ENCODE measurements at regions not wholly inside any gene's neighbourhood (a gene's known extent, or its start where the extent isn't known, plus 50 kb on each side); places are given as distances from the start of the nearest gene placed in this dataset.
"Not testable (repeated sequence)": the region's sequence is repeated elsewhere in the genome, so short reads cannot be mapped to it uniquely, and the experiment has no call there.

DNA sequence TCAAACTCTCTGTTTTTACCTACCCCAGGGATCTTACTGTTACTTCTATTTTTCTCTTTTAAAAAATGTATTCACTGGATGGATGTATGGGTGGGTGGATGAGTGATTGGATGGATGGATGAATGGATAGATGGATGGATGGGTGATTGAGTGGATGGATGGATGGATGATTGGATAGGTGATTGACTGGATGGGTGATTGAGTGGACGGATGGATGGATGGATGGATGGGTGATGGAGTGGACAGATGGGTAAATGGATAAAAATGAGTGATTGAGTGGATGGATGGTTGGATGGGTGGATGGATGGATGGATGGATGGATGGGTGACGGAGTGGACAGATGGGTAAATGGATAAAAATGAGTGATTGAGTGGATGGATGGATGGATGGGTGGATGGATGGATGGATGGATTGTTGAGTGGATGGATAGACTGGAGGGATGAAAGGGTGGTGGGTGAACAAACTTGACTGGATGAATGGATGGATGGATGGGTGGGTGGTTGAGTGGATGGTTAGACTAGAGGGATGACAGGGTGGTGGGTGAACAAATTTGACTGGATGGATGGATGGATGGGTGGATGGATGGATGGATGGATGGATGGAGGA lies 118.0 kb upstream of the ZBTB40 start:
- no peak overlapping the region for H3K4me3 ChIP-seq
- DNase-seq (ENCODE audit: low spot score in 2 of 2): no peak
- no peaks in the 10 kb centered on the region for H3K9me3 ChIP-seq
- H3K27me3 ChIP-seq: no peaks in the 10 kb centered on the region
- no peak overlapping the region for H3K27ac ChIP-seq
- H3K4me1 ChIP-seq: no peaks in the 10 kb centered on the region
- intact Hi-C loops (cut with DNase I; ENCODE audit: low total_unique reads): no loop called here
- no peaks in the 10 kb centered on the region for H3K36me3 ChIP-seq
- TF ChIP-seq CTCF (IDR thresholded peaks at IDR 0.05): no peak
- TF ChIP-seq POLR2A (IDR thresholded peaks at IDR 0.05): no peak
- no peak for TF ChIP-seq POLR2AphosphoS5 (IDR thresholded peaks at IDR 0.05)

DNA sequence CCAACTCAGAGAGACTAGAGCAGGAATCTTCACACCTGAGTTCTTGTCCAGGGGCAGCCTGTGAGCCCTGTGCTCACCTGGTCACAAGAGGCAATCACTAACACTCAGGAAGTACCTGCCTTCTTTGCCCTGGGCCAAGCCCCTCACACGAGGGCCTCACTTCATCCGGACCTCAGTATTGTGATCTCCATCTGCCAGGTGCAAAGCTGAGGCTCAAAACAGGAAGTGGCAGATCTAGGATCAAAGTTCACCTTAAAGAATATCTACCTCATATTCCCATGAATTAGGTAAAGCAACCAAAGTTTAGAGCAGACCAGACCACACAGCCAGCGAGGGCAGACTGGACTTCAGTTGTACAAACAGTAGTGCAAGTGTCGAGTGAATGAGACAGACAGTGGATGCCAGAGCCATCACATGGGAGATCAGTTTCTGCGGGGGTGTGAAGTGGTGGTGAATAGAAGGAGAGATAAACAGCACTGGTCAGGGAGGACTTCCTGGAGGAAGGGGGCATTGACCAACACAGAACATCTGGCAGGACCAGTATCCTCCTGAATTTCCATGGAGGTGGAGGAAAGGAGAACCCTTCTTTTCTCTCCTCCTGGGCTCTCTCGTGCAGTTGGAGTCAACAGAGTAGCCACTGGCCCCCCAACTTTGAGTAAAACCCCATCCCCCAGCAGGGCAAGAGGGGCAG lies 116.6 kb upstream of the ZBTB40 start:
- TF ChIP-seq POLR2A (IDR thresholded peaks at IDR 0.05) (no peak), POLR2AphosphoS5 (IDR thresholded peaks at IDR 0.05) (no peak), CTCF (IDR thresholded peaks at IDR 0.05) (no peak)
- intact Hi-C loops (cut with DNase I; ENCODE audit: low total_unique reads): no loop called here

DNA sequence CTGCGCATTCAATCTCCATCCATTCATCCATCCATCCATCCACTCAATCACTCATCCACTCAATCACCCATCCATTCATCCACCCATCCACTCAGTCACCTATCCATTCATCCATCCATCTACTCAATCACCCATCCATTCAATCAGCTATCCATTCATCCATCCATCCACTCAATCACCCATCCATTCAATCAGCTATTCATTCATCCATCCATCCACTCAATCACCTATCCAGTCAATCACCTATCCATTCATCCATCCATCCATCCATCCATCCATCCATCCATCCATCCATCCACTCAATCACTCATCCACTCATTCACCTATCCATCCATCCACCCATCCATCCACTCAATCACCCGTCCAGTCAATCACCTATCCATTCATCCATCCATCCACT lies 115.4 kb upstream of the ZBTB40 start:
- intact Hi-C loops (cut with DNase I; ENCODE audit: low total_unique reads); H3K4me1 ChIP-seq; H3K4me3 ChIP-seq; H3K27ac ChIP-seq; H3K9me3 ChIP-seq; H3K27me3 ChIP-seq; DNase-seq (ENCODE audit: low spot score in 2 of 2); H3K36me3 ChIP-seq: not testable (repeated sequence)

More for the DNA sequence above, 116.6 kb upstream of the ZBTB40 start:
- no peak for DNase-seq (ENCODE audit: low spot score in 2 of 2)
- Histone ChIP-seq H3K27me3 (no peaks in the 10 kb centered on the region), H3K27ac (no peak overlapping the region), H3K9me3 (no peaks in the 10 kb centered on the region), H3K4me1 (no peaks in the 10 kb centered on the region), H3K4me3 (no peak overlapping the region), H3K36me3 (no peaks in the 10 kb centered on the region)

DNA sequence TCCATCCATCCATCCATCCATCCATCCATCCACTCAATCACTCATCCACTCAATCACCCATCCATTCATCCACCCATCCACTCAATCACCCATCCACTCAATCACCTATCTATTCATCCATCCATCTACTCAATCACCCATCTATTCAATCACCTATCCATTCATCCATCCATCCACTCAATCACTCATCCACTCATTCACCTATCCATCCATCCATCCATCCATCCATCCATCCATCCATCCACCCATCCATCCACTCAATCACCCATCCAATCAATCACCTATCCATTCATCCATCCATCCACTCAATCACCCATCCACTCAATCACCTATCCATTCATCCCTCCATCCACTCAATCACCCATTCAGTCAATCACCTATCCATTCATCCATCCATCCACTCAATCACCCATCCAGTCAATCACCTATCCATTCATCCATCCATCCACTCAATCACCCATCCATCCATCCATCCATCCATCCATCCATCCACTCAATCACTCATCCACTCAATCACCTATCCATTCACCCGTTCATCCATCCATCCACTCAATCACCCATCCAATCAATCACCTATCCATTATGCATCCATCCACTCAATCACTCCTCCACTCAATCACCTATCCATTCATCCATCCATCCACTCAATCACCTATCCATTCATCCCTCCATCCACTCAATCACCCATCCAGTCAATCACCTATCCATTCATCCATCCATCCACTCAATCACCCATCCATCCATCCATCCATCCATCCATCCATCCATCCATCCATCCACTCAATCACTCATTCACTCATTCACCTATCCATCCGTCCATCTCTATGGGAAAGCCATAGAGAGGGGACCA lies 114.7 kb upstream of the ZBTB40 start:
- H3K4me1 ChIP-seq; H3K9me3 ChIP-seq; H3K4me3 ChIP-seq; DNase-seq (ENCODE audit: low spot score in 2 of 2); H3K27ac ChIP-seq; H3K36me3 ChIP-seq; H3K27me3 ChIP-seq; intact Hi-C loops (cut with DNase I; ENCODE audit: low total_unique reads): not testable (repeated sequence)

GRCh38 chr1:22338071-22338765 lies 113.4 kb upstream of the ZBTB40 start:
- H3K27ac ChIP-seq: no peak overlapping the region
- no peak for DNase-seq (ENCODE audit: low spot score in 2 of 2)
- H3K36me3 ChIP-seq: no peaks in the 10 kb centered on the region
- no peak overlapping the region for H3K4me3 ChIP-seq
- intact Hi-C loops (cut with DNase I; ENCODE audit: low total_unique reads): no loop called here
- peaks cover 0 to 8% of the 10 kb centered on the region in 2 donors for H3K27me3 ChIP-seq
- no peaks in the 10 kb centered on the region for H3K4me1 ChIP-seq
- no peaks in the 10 kb centered on the region for H3K9me3 ChIP-seq
- TF ChIP-seq POLR2AphosphoS5 (IDR thresholded peaks at IDR 0.05) (no peak), POLR2A (IDR thresholded peaks at IDR 0.05) (no peak), CTCF (IDR thresholded peaks at IDR 0.05) (no peak)
